ENCODE measurements at regions not wholly inside any gene's neighbourhood (a gene's known extent, or its start where the extent isn't known, plus 50 kb on each side); places are given as distances from the start of the nearest gene placed in this dataset.

- DNase-seq (ENCODE audit: low read depth), result no peak
- no peak for TF ChIP-seq CTCF (IDR thresholded peaks at IDR 0.05; ENCODE audit: insufficient read depth, low read depth, low read length)
- H3K4me3 ChIP-seq (ENCODE audit: low read depth, low read length), result no peak overlapping the region
Measured at GRCh38 chr5:23405316-23406068, 101.9 kb upstream of the PRDM9 start.

- no peak overlapping the region for H3K4me3 ChIP-seq (ENCODE audit: low read depth, low read length)
- no peak for TF ChIP-seq CTCF (IDR thresholded peaks at IDR 0.05; ENCODE audit: insufficient read depth, low read depth, low read length)
- no peak for DNase-seq (ENCODE audit: low read depth)
Measured at GRCh38 chr5:23402585-23402984, 104.8 kb upstream of the PRDM9 start.

GRCh38 chr5:23400951-23401350 lies 106.5 kb upstream of the PRDM9 start:
- H3K4me3 ChIP-seq (ENCODE audit: low read depth, low read length), result no peak overlapping the region
- no peak for DNase-seq (ENCODE audit: low read depth)
- TF ChIP-seq CTCF (IDR thresholded peaks at IDR 0.05; ENCODE audit: insufficient read depth, low read depth, low read length), result no peak

GRCh38 chr5:23396346-23396745 lies 111.1 kb upstream of the PRDM9 start:
- no peak for DNase-seq (ENCODE audit: low read depth)
- TF ChIP-seq CTCF (IDR thresholded peaks at IDR 0.05; ENCODE audit: insufficient read depth, low read depth, low read length), result no peak
- H3K4me3 ChIP-seq (ENCODE audit: low read depth, low read length), result no peak overlapping the region

GRCh38 chr5:23389291-23390101 lies 117.9 kb upstream of the PRDM9 start:
- no peak for TF ChIP-seq CTCF (IDR thresholded peaks at IDR 0.05; ENCODE audit: insufficient read depth, low read depth, low read length)
- no peak overlapping the region for H3K4me3 ChIP-seq (ENCODE audit: low read depth, low read length)
- no peak for DNase-seq (ENCODE audit: low read depth)

- DNase-seq (ENCODE audit: low read depth), result no peak
- no peak overlapping the region for H3K4me3 ChIP-seq (ENCODE audit: low read depth, low read length)
- TF ChIP-seq CTCF (IDR thresholded peaks at IDR 0.05; ENCODE audit: insufficient read depth, low read depth, low read length), result no peak
Measured at GRCh38 chr5:23385036-23385435, 122.4 kb upstream of the PRDM9 start.

Measured in fibroblast of villous mesenchyme (primary cell).